Rectal smooth muscle tissue (tissue), 1 donor: ENCODE measurements at regions not wholly inside any gene's neighbourhood (a gene's known extent, or its start where the extent isn't known, plus 50 kb on each side); places are given as distances from the start of the nearest gene placed in this dataset.

ENCODE experiments used
- H3K27ac ChIP-seq: one replicate; pipeline ENCODE4 v1.7.0; 2013; ENCODE audit warnings: low read depth, low read length, inconsistent platforms
- H3K27me3 ChIP-seq: one replicate; pipeline ENCODE4 v1.7.0; 2013; ENCODE audit warnings: low read length; ENCODE audit not compliant: control insufficient read depth, insufficient read depth
- H3K36me3 ChIP-seq: one replicate; pipeline ENCODE4 v1.7.0; 2013; ENCODE audit warnings: low read length; ENCODE audit not compliant: control insufficient read depth, insufficient read depth
- H3K4me1 ChIP-seq: one replicate; pipeline ENCODE4 v1.7.0; 2013; ENCODE audit warnings: low read length; ENCODE audit not compliant: control insufficient read depth, insufficient read depth
- H3K4me3 ChIP-seq: one replicate; pipeline ENCODE4 v1.7.0; 2013; ENCODE audit warnings: low read length
- H3K9ac ChIP-seq: one replicate; pipeline ENCODE4 v1.7.0; 2013; ENCODE audit warnings: low read length

DNA sequence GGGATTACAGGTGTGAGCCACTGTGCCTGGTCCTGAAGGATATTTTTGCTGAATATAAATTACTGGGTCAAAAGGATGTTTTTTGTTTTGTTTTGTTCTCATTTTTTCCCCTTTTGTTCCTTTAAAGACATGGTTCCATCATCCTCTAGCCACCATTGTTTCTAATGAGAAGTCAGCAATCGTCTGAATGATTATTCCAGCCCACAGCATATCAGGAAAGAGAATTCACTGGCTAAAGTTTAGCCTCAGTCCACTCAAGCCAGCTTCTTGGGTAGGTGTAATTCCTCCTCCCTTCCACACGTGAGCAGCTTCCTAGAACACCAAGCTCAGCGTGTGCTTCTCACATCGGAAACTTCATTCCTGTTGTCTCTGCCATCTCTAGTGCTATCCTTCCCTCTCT, 112.8 kb upstream of the INSIG1 start:
- Histone ChIP-seq H3K27me3 (no peaks in the 10 kb centered on the region), H3K4me3 (no peak overlapping the region), H3K27ac (no peak overlapping the region), H3K9ac (no peak overlapping the region), H3K4me1 (no peaks in the 10 kb centered on the region), H3K36me3 (no peaks in the 10 kb centered on the region)

DNA sequence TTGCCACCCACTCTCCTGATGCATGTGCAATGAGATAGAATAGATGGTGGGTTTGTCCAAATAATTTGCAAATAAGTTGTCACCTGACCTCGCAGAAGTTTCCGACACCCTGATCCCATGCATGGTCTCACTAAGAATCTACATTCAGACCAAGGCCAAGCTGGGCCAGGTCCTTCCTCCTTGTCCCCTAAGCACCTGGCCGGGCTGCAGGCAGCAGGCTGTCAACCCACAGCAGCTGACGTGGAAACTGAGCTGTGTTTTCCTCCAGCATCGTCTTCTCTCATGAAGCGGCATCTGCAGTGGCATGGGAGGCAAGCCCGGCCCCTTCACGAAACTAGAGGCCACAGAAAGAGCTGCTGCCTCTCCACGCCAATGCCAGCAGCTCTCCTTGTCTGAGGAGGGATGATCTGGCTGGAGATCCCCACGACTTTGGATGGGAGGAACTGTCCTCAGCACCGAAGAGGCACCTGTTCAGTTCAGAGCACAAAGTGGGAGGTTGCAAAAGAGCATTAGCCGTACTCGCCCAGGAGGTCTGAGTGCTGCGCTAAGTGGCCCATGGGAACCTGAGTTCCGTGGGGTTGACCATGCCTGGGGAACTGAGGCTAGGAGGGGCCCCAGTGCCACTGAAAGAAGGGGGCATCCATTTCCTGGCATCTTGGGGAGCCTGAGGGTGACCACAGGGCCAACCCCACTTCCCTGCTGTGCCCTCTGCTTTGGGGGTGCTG, 110.5 kb upstream of the INSIG1 start:
- no peak overlapping the region for H3K4me3 ChIP-seq
- no peaks in the 10 kb centered on the region for H3K27me3 ChIP-seq
- no peaks in the 10 kb centered on the region for H3K36me3 ChIP-seq
- H3K27ac ChIP-seq = no peak overlapping the region
- no peak overlapping the region for H3K9ac ChIP-seq
- H3K4me1 ChIP-seq = no peaks in the 10 kb centered on the region

DNA sequence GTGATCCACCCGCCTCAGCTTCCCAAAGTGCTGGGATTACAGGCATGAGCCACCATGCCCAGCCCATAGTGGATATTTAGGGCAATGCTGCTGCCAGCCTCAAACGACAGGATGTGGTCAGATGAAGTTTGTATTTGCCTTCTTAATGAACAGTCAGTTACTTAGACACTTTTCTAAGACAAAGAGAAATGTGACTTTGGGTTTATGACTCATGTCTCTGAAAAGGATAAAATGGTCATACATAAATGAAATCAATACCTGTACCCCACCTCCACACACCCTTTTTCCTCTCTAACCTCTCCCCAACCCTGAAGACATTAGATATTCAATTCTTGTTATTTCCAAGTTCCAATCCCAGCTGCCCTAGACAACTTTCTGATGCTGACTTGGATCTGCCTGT, 109.3 kb upstream of the INSIG1 start:
- Histone ChIP-seq H3K27me3 (no peaks in the 10 kb centered on the region), H3K9ac (no peak overlapping the region), H3K27ac (no peak overlapping the region), H3K4me1 (no peaks in the 10 kb centered on the region), H3K4me3 (no peak overlapping the region), H3K36me3 (no peaks in the 10 kb centered on the region)

DNA sequence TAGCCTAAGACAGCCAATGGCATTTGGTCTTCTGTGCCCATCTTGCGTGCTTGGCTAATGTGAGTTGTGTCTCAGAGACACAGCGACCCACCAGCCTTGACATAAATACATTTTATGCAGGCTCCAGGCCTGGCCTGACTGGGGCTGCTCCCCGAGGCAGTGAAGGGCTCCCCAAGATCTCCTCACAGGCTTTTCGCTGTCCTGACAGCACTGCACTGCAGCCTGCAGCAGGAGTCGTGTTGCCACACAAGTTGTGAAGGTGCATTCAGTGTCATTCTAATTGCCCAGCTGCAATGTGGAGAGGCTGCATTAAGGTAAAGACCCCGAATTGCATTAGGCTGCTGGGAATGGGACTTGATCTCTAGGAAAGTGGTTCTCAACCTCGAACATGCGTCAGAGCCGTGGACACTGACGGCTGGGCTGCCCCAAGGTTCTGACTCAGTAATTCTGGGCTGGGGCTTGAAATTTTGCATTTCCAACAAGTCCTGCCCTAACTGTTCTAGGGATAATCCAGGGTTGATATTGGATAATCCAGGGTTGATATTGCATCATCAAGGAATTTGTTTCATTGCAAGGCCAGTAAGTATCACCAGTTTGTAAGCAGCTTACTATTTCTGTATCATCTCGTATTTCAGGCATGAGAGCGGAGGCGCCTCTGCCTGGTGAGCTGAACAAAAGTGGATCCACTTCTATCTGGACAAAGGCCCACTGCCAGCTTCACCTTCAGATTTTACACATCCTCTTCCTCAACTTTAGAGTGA, 108.7 kb upstream of the INSIG1 start:
- Histone ChIP-seq H3K27ac (no peak overlapping the region), H3K4me3 (no peak overlapping the region), H3K36me3 (no peaks in the 10 kb centered on the region), H3K4me1 (no peaks in the 10 kb centered on the region), H3K27me3 (no peaks in the 10 kb centered on the region), H3K9ac (no peak overlapping the region)

DNA sequence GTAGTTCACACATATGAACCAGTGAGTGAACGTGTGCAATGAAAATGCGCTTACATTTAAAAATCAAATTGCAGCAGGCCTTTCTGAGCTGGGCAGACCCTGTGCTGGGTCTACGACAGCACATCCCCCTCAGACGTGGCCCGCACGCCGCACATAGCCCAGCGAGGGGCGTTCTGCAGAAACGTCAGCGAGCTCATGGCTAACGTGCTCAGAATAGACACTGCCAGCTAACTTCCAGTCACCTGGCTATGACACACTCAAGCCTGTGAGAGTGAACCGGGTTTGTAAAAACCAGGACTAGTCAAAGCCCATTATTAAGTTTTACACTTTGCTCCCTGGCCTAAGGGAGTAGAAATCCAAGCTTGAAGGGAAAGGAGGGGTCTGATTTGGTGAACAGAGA, 108.1 kb upstream of the INSIG1 start:
- H3K9ac ChIP-seq = no peak overlapping the region
- no peaks in the 10 kb centered on the region for H3K27me3 ChIP-seq
- no peaks in the 10 kb centered on the region for H3K36me3 ChIP-seq
- no peak overlapping the region for H3K4me3 ChIP-seq
- H3K4me1 ChIP-seq = no peaks in the 10 kb centered on the region
- no peak overlapping the region for H3K27ac ChIP-seq

DNA sequence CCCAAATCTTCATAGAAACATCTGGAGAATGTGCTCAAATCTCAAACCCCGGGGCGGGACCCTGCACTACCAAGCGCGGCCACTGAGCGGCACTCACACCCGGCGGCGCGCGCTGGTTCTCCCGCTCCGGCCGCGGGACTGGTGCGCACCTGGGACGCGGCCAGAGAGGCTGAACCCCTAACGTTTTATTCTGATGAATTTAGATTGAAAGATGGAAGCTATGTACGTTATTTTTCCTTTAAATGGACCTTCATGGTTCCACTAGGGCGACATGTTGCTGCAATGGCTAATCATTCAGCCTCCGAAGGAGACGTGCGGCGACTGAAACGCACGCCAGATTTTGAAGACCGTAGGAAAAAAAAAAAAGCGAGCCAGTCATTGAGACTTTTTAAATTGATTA, 107.0 kb upstream of the INSIG1 start:
- H3K36me3 ChIP-seq = no peaks in the 10 kb centered on the region
- no peaks in the 10 kb centered on the region for H3K27me3 ChIP-seq
- no peak overlapping the region for H3K9ac ChIP-seq
- H3K4me1 ChIP-seq = no peaks in the 10 kb centered on the region
- H3K4me3 ChIP-seq = no peak overlapping the region
- H3K27ac ChIP-seq = no peak overlapping the region

DNA sequence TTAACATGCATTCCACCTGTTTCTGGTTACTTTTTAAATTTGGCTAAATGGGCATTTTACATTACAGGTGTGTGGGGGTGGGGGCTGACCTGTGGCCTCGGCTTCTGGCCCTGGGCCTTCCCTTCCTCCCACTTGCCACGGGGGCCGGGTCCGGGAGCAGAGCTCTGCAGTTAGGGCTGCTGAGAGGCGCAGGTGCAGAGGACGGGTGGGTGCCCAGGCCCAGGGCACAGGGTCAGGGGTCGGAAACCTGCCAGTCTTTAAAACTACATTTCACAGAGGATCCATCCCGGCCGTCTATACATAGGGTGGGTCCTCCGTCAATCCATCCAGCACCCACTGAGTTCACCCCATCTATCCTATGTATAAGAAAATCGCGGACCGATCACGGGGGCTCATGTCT, 106.5 kb upstream of the INSIG1 start:
- no peak overlapping the region for H3K4me3 ChIP-seq
- H3K4me1 ChIP-seq = no peaks in the 10 kb centered on the region
- no peaks in the 10 kb centered on the region for H3K36me3 ChIP-seq
- H3K27ac ChIP-seq = no peak overlapping the region
- no peak overlapping the region for H3K9ac ChIP-seq
- H3K27me3 ChIP-seq = no peaks in the 10 kb centered on the region

DNA sequence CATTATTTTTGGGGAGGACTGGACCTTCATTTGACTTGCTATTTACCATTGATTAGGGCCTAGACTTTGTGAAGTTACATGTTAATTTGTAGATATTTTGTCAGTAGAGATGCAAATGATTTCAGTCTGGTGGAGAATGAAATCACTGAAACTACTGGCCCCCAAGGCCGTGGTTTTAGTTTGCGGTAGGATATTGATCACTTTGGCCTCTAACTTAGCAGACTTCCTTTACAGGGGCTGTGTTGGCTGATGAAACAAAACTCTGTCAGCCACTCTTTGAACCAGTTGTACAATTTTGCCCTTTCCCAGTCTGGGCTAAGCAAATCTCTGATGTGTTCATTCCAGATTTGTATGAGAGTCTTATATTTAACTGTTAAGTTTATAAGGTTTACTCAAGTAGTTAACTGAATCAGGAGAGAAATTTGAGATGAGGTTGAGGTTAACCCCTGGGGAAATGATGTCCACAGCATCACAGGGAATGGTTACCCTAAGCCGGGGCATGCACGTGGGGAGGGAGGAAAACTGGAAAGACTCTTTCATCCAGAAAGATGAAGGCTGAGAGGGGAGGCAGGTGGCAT, 105.7 kb upstream of the INSIG1 start:
- Histone ChIP-seq H3K27ac (no peak overlapping the region), H3K27me3 (no peaks in the 10 kb centered on the region), H3K36me3 (no peaks in the 10 kb centered on the region), H3K9ac (no peak overlapping the region), H3K4me3 (no peak overlapping the region), H3K4me1 (no peaks in the 10 kb centered on the region)

DNA sequence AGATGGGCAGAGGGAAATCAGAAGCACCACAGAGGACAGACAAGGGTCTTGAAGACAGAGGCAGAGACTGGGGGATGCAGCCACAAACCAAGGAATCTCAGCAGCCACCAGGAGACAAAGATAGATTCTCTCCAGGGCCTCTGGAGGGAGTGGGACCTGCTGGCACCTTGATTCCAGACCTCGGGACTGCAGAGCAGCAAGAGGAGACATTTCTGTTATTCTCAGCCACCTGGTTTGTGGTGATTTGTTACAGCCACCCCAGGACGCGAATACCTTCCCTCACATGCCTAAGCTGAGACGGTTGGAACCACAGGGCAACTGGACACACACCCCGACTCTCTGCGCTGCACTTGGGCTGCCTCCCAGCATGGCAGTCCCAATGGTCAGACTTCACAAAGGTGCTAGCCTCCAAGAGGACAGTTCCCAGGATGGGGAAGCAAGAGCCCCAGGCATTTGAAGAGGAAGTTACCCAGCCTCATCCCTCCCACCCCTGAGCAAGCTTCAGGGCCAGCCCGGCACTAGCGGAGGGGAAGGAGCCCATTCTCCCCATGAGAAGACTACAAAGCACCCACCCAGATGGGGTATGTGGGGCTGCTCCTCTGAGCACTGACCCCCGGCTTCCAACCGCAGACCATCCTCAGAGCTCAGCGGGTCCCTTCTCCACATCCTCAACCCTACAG, 104.6 kb upstream of the INSIG1 start:
- Histone ChIP-seq H3K9ac (no peak overlapping the region), H3K27ac (no peak overlapping the region), H3K27me3 (no peaks in the 10 kb centered on the region), H3K4me1 (no peaks in the 10 kb centered on the region), H3K4me3 (no peak overlapping the region), H3K36me3 (no peaks in the 10 kb centered on the region)

DNA sequence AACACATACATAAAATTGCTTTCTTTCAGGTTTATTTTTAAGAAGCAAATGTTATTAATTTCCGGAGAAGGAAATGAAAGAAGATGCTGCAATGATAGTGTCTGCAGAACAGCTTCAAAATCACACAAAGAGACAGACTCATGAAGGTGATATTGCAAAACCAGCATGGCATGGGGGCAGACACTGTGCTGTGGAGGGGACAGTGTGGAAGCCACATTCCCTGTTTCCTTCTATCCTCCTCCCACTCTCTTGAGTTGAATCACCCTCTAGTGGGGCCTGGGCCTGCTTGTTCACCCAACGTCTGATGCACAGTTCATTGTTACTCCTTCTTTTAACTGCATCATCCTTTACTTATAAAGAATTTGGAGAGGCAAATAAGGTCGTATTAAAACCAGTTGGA, 104.0 kb upstream of the INSIG1 start:
- Histone ChIP-seq H3K27ac (no peak overlapping the region), H3K9ac (no peak overlapping the region), H3K36me3 (no peaks in the 10 kb centered on the region), H3K4me1 (no peaks in the 10 kb centered on the region), H3K27me3 (no peaks in the 10 kb centered on the region), H3K4me3 (no peak overlapping the region)

DNA sequence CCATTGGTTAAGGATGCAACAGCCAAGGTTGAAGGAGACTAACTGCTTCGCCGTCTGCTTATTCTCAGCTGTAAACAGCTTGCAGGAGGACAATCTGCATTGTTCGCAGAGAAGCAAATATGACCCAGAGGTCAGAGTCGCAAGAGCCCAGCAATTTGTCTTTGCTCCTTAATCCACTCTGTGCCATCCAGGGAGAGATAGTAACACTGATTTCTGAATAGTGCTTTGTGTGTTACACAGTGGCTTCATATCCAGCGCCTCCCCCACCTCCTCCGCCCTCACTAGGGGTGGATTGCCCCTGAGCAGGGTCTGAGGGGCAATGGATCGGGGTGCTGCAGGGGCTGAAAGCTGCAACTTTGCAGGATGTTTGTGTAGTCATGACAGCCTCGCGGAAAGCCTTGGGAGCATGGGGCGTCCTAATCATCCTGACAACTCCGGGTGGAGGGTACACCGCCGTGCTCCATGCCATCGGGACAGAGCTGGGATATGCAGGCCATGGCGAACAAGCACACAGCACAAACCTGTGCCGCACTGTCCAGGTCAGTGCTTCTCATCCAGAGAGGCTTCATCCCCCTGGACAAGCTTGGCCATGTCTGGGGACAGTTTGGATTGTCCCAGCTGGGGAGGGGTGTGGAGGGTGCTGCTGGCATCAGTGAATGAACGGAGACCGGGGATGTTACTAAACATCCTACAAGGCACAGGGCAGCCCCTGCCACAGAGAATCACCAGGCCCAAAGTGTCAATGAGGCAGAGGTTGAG, 103.1 kb upstream of the INSIG1 start:
- Histone ChIP-seq H3K9ac (no peak overlapping the region), H3K4me3 (no peak overlapping the region), H3K27me3 (no peaks in the 10 kb centered on the region), H3K27ac (no peak overlapping the region), H3K4me1 (no peaks in the 10 kb centered on the region), H3K36me3 (no peaks in the 10 kb centered on the region)

DNA sequence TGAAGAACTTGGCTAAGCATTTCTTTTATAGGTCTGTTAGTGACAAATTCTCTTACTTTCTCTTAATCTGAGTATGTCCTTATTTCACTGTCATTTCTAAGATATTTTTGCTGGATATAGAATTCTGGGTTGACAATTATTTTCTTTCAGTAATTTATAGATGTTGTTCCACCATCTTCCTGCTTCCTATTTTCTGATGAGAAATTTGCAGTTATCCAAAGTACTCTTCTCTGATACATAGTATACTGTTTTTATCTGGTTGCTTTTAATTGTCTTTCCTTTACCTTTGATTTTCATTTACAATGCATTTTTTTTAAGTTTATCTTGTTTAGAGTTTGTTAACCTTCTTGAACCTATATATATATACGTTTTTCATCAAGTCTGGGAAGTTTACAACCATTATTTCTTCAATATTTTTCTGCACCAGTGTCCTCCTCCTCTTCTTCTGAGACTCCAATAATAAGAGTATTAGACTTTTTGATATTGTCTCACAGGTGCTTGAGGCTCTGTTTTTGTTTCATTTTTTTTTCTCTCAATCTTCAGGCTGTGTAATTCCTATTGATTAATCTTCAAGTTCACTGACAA, 101.6 kb upstream of the INSIG1 start:
- Histone ChIP-seq H3K4me1 (no peaks in the 10 kb centered on the region), H3K9ac (no peak overlapping the region), H3K27me3 (no peaks in the 10 kb centered on the region), H3K36me3 (no peaks in the 10 kb centered on the region), H3K4me3 (no peak overlapping the region), H3K27ac (no peak overlapping the region)
